Stimulated activated CD4-positive, alpha-beta T cell treated with anti-CD3 and anti-CD28 coated beads, Interleukin-4, amount 100 ng/mL, for 48 hours (primary cell): ENCODE measurements at regions not wholly inside any gene's neighbourhood (a gene's known extent, or its start where the extent isn't known, plus 50 kb on each side); places are given as distances from the start of the nearest gene placed in this dataset.
A peak's percentile ranks its signal among the peaks of the same experiment; 100 is the strongest.
"Not testable (repeated sequence)": the region's sequence is repeated elsewhere in the genome, so short reads cannot be mapped to it uniquely, and the experiment has no call there.

Source experiments
- DNase-seq, 2 donors: peaks; one replicate each; pipeline ENCODE4 v3.0.0-alpha.2; 2020; ENCODE audit warnings: low read depth in 2 of 2

GRCh38 chr11:16605894-16606783, 132.3 kb upstream of the C11orf58 start:
- DNase-seq, result peak; percentile 79 to 87

- DNase-seq, result no peak
Observed at GRCh38 chr11:16605389-16605893, 133.0 kb upstream of the C11orf58 start.

GRCh38 chr11:16604794-16605388, 133.6 kb upstream of the C11orf58 start:
- no peak for DNase-seq

GRCh38 chr11:16603890-16604793, 134.3 kb upstream of the C11orf58 start:
- DNase-seq, result no peak

GRCh38 chr11:16603245-16603644, 135.2 kb upstream of the C11orf58 start:
- no peak for DNase-seq

- DNase-seq, result no peak
Observed at GRCh38 chr11:16598906-16599305, 139.5 kb upstream of the C11orf58 start.

- no peak for DNase-seq
Observed at GRCh38 chr11:16598032-16598431, 140.4 kb upstream of the C11orf58 start.

- no peak for DNase-seq
Observed at GRCh38 chr11:16596231-16596630, 142.2 kb upstream of the C11orf58 start.

- no peak for DNase-seq
Observed at GRCh38 chr11:16591157-16591556, 147.3 kb upstream of the C11orf58 start.

GRCh38 chr11:16587670-16588069, 150.8 kb upstream of the C11orf58 start:
- no peak for DNase-seq

GRCh38 chr11:16584569-16584968, 153.9 kb upstream of the C11orf58 start:
- DNase-seq, result no peak

GRCh38 chr11:16581078-16581477, 157.4 kb upstream of the C11orf58 start:
- not testable (repeated sequence) for DNase-seq

- no peak for DNase-seq
Observed at GRCh38 chr11:16577490-16577889, 161.0 kb upstream of the C11orf58 start.

- DNase-seq, result not testable (repeated sequence)
Observed at GRCh38 chr11:16574889-16575288, 163.6 kb upstream of the C11orf58 start.

GRCh38 chr11:16572945-16573344, 165.5 kb upstream of the C11orf58 start:
- no peak for DNase-seq

- no peak for DNase-seq
Observed at GRCh38 chr11:16561150-16561549, 177.3 kb upstream of the C11orf58 start.

GRCh38 chr11:16558494-16558893, 180.0 kb upstream of the C11orf58 start:
- no peak for DNase-seq

GRCh38 chr11:16555956-16556355, 182.5 kb upstream of the C11orf58 start:
- DNase-seq, result no peak

- no peak for DNase-seq
Observed at GRCh38 chr11:16554361-16554760, 184.1 kb upstream of the C11orf58 start.

- DNase-seq, result no peak
Observed at GRCh38 chr11:16547879-16548278, 190.6 kb upstream of the C11orf58 start.

GRCh38 chr11:16543642-16544041, 187.3 kb upstream of the SOX6 start:
- no peak for DNase-seq

GRCh38 chr11:16542353-16542752, 186.0 kb upstream of the SOX6 start:
- no peak for DNase-seq
